Loucy (cell line): ENCODE measurements at regions not wholly inside any gene's neighbourhood (a gene's known extent, or its start where the extent isn't known, plus 50 kb on each side); places are given as distances from the start of the nearest gene placed in this dataset.

ENCODE experiments used
- H2AFZ ChIP-seq: fragments of 200-600 bp; sonication (generic); 2 replicates; pipeline ENCODE4 v1.6.0; 2016; ENCODE audit warnings: antibody characterized with exemption, mild to moderate bottlenecking, low read length, moderate library complexity
- H3F3A ChIP-seq: fragments of 200-600 bp; 2 replicates; pipeline ENCODE4 v1.6.0; 2016; ENCODE audit warnings: antibody characterized with exemption, low read depth, mild to moderate bottlenecking
- H3K27me3 ChIP-seq: fragments of 200-600 bp; sonication (generic); 2 replicates; pipeline ENCODE4 v1.6.1; 2014; ENCODE audit warnings: low read length, mild to moderate bottlenecking; ENCODE audit not compliant: insufficient read depth, poor library complexity, severe bottlenecking
- H3K36me3 ChIP-seq: fragments of 200-600 bp; sonication (generic); 2 replicates; pipeline ENCODE4 v1.6.1; 2016; ENCODE audit warnings: low read length; ENCODE audit not compliant: insufficient read depth
- H3K4me1 ChIP-seq: fragments of 200-600 bp; sonication (generic); 2 replicates; pipeline ENCODE4 v1.5.1; 2014; ENCODE audit warnings: low read length, mild to moderate bottlenecking; ENCODE audit not compliant: insufficient read depth, poor library complexity, severe bottlenecking
- H3K4me2 ChIP-seq: fragments of 200-600 bp; sonication (generic); 2 replicates; pipeline ENCODE4 v1.6.0; 2014; ENCODE audit warnings: antibody characterized with exemption, low read length, low read depth, mild to moderate bottlenecking; ENCODE audit not compliant: poor library complexity, severe bottlenecking
- H3K4me3 ChIP-seq: fragments of 200-600 bp; sonication (generic); 2 replicates; pipeline ENCODE4 v1.5.1; 2014; ENCODE audit warnings: low read length, mild to moderate bottlenecking, mixed read lengths; ENCODE audit not compliant: poor library complexity, severe bottlenecking
- H3K79me2 ChIP-seq: fragments of 200-600 bp; sonication (generic); 2 replicates; pipeline ENCODE4 v1.6.1; 2014; ENCODE audit warnings: low read length; ENCODE audit not compliant: insufficient read depth
- H3K9ac ChIP-seq: fragments of 200-600 bp; sonication (generic); 2 replicates; pipeline ENCODE4 v1.6.0; 2014; ENCODE audit warnings: mild to moderate bottlenecking, low read depth, low read length, moderate library complexity; ENCODE audit not compliant: poor library complexity, severe bottlenecking
- H3K9me2 ChIP-seq: fragments of 200-600 bp; sonication (generic); replicated peaks from 2 replicates; pipeline ENCODE4 v1.6.1; 2016; ENCODE audit warnings: low read depth, low read length, mixed read lengths
- H3K9me3 ChIP-seq: fragments of 200-600 bp; sonication (generic); 2 replicates; pipeline ENCODE4 v1.6.1; 2014; ENCODE audit warnings: mild to moderate bottlenecking, antibody characterized with exemption, low read length, low read depth; ENCODE audit not compliant: insufficient read depth
- H4K20me1 ChIP-seq: fragments of 200-600 bp; sonication (generic); 2 replicates; pipeline ENCODE4 v1.6.0; 2014; ENCODE audit warnings: antibody characterized with exemption, low read length, mild to moderate bottlenecking; ENCODE audit not compliant: insufficient read depth, poor library complexity, severe bottlenecking
- EZH2phosphoT487 ChIP-seq: fragments of 200-600 bp; IDR thresholded peaks from 2 replicates; pipeline ENCODE4 v1.6.1; 2018; ENCODE audit warnings: antibody characterized with exemption, mild to moderate bottlenecking, moderate library complexity, borderline replicate concordance
- TF ChIP-seq, protein P1 (sequence below): fragments of 200-600 bp; sonication (generic); conservative IDR thresholded peaks from 2 replicates; pipeline ENCODE4 v1.5.1; 2014; ENCODE audit warnings: mild to moderate bottlenecking, antibody characterized with exemption, low read length

DNA sequence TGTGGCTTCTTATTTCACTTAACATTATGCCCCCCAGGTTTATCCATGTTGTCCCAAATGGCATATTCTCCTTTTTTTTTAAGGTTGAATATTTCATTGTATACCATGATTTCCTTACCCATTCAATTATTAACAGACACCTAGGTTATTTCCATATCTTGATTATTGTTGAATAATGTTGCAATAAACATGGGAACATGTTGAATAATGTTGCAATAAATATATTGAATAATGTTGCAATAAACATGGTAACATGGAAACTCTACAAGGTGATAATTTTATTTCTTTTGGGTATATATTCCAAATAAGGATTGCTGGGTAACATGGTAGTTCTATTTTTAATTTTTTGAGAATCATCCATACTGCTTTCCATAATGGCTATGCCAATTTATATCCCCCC is 648.1 kb downstream of the MMUT start:
- TF ChIP-seq, protein P1, sequence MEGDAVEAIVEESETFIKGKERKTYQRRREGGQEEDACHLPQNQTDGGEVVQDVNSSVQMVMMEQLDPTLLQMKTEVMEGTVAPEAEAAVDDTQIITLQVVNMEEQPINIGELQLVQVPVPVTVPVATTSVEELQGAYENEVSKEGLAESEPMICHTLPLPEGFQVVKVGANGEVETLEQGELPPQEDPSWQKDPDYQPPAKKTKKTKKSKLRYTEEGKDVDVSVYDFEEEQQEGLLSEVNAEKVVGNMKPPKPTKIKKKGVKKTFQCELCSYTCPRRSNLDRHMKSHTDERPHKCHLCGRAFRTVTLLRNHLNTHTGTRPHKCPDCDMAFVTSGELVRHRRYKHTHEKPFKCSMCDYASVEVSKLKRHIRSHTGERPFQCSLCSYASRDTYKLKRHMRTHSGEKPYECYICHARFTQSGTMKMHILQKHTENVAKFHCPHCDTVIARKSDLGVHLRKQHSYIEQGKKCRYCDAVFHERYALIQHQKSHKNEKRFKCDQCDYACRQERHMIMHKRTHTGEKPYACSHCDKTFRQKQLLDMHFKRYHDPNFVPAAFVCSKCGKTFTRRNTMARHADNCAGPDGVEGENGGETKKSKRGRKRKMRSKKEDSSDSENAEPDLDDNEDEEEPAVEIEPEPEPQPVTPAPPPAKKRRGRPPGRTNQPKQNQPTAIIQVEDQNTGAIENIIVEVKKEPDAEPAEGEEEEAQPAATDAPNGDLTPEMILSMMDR: no peak
- no peak for TF ChIP-seq EZH2phosphoT487
- Histone ChIP-seq H3K4me1 (no peaks in the 10 kb centered on the region), H3K9me2 (no peaks in the 10 kb centered on the region), H4K20me1 (no peaks in the 10 kb centered on the region), H3F3A (no peaks in the 10 kb centered on the region), H2AFZ (no peak overlapping the region), H3K4me3 (no peak overlapping the region), H3K9me3 (no peaks in the 10 kb centered on the region), H3K4me2 (no peak overlapping the region), H3K79me2 (no peaks in the 10 kb centered on the region), H3K9ac (no peak overlapping the region), H3K27me3 (no peaks in the 10 kb centered on the region), H3K36me3 (no peaks in the 10 kb centered on the region)

DNA sequence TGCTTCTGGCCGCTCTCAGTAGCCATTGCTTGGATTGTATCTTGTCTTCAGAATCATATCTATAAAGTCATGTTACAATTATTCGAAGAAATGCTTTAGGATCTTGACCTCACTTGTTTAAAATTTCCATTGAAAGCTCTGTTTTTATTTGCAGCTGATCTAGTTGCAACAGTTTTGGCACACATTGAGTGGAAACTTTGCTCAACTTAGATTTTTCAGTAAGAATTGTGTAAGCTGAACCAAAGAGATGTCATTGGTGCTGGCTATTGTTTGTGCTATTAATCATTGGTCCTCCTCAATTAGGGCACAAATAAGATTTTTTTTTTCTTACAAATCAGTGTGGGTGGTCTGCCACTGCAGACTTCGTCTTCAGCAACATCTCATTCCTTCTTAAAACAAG is 649.2 kb downstream of the MMUT start:
- Histone ChIP-seq H3K9me3 (no peaks in the 10 kb centered on the region), H4K20me1 (no peaks in the 10 kb centered on the region), H3K4me1 (no peaks in the 10 kb centered on the region), H3K27me3 (no peaks in the 10 kb centered on the region), H3K79me2 (no peaks in the 10 kb centered on the region), H3K9ac (no peak overlapping the region), H3K36me3 (no peaks in the 10 kb centered on the region), H3K9me2 (no peaks in the 10 kb centered on the region), H3K4me3 (no peak overlapping the region), H3K4me2 (no peak overlapping the region), H2AFZ (no peak overlapping the region), H3F3A (no peaks in the 10 kb centered on the region)
- TF ChIP-seq, protein P1: no peak
- no peak for TF ChIP-seq EZH2phosphoT487

DNA sequence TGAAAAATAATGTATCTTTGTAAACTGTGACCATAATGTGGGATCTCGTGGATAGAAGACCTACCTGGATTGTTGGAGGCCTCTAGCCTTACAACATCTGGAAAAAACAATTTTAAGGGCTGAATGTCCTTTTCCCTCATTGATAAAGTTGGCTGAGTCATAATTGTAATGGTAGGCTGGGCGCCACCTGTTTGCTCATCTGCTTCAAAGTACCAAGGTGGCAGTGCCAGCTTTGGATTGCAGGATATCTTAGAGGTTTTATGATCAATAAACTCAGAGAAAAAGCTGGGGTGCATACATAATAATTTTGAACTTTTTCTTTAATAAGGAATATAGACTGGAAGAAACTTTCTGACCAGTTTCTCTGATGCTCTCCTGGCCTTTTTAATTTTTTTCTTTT is 653.4 kb downstream of the MMUT start:
- H3K4me1 ChIP-seq: no peaks in the 10 kb centered on the region
- H3K79me2 ChIP-seq: no peaks in the 10 kb centered on the region
- H3K4me3 ChIP-seq: no peak overlapping the region
- no peak overlapping the region for H3K4me2 ChIP-seq
- no peaks in the 10 kb centered on the region for H3K9me2 ChIP-seq
- no peaks in the 10 kb centered on the region for H3K27me3 ChIP-seq
- H4K20me1 ChIP-seq: no peaks in the 10 kb centered on the region
- no peaks in the 10 kb centered on the region for H3K36me3 ChIP-seq
- no peaks in the 10 kb centered on the region for H3F3A ChIP-seq
- no peak overlapping the region for H2AFZ ChIP-seq
- TF ChIP-seq EZH2phosphoT487: no peak
- TF ChIP-seq, protein P1: no peak
- H3K9ac ChIP-seq: no peak overlapping the region
- no peaks in the 10 kb centered on the region for H3K9me3 ChIP-seq
